HG03095 (cell line): ENCODE measurements at regions not wholly inside any gene's neighbourhood (a gene's known extent, or its start where the extent isn't known, plus 50 kb on each side); places are given as distances from the start of the nearest gene placed in this dataset.

Source experiments
- ATAC-seq: cut with Tn5 transposase; IDR thresholded peaks from one replicate; pipeline ENCODE4 v1.9.1; 2021; ENCODE audit warnings: moderate library complexity; ENCODE audit not compliant: unreplicated experiment

- no peak for ATAC-seq
Observed at GRCh38 chr16:79272141-79272577, 328.4 kb downstream of the MAF start.

GRCh38 chr16:79271583-79271982, 329.0 kb downstream of the MAF start:
- ATAC-seq: no peak

GRCh38 chr16:79270011-79270410, 330.5 kb downstream of the MAF start:
- no peak for ATAC-seq

GRCh38 chr16:79269211-79269863, 331.2 kb downstream of the MAF start:
- ATAC-seq: peak; percentile 92

- ATAC-seq: no peak
Observed at GRCh38 chr16:79267781-79268180, 332.8 kb downstream of the MAF start.

GRCh38 chr16:79267146-79267545, 333.4 kb downstream of the MAF start:
- no peak for ATAC-seq

GRCh38 chr16:79265701-79266100, 334.8 kb downstream of the MAF start:
- no peak for ATAC-seq

- no peak for ATAC-seq
Observed at GRCh38 chr16:79265196-79265595, 335.3 kb downstream of the MAF start.

GRCh38 chr16:79264237-79265109, 336.1 kb downstream of the MAF start:
- ATAC-seq: no peak

- ATAC-seq: no peak
Observed at GRCh38 chr16:79263425-79263824, 337.1 kb downstream of the MAF start.
